H54 (cell line): ENCODE measurements at regions not wholly inside any gene's neighbourhood (a gene's known extent, or its start where the extent isn't known, plus 50 kb on each side); places are given as distances from the start of the nearest gene placed in this dataset.
"Not testable (repeated sequence)": the region's sequence is repeated elsewhere in the genome, so short reads cannot be mapped to it uniquely, and the experiment has no call there.

Experiments used
- DNase-seq: peaks from one replicate; pipeline ENCODE4 v3.0.0; 2011; ENCODE audit warnings: low spot score, mixed read lengths; ENCODE audit not compliant: insufficient read length
- FAIRE-seq: peaks from 3 replicates; lab custom pipeline; 2011; peaks lifted over from hg19 to GRCh38; lab: Jason Lieb, UNC
- POLR2A ChIP-seq: IDR thresholded peaks from 2 replicates; pipeline ENCODE4 v1.6.1; 2011; ENCODE audit warnings: low read depth, mild to moderate bottlenecking, low read length

DNA sequence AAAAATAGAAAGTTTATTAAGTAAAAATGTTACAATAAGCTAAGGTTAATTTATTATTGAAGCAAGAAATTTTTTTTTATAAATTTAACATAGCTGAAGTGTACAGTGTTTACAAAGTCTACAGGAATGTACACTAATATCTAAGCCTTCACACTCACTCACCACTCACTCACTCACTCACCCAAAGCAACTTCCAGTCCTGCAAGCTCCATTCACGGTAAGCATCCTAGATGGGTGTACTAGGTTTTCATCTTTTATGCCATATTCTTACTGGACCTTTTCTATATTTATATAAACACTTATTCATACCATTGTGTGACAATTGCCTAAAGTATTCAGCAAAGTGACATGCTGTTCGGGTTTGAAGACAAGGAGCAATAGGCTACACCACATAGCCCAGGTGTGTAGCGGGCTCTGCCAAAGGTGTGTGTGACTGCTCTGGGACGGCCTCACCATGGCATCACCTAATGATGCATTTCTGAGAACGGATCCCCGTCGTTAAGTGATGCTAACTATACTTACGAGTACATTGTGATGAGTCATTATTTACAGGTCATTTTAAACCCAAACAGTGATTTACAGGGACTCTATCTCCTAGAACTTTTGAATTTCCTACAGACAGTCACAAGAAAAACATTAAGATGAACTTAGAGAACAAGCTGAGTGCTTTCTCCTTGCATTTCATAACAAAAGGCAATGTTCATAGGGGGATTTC, 76.3 kb upstream of the ID2 start:
- DNase-seq (no peak), FAIRE-seq (no peak)
- TF ChIP-seq POLR2A = no peak

GRCh38 chr2:8606226-8606625, 75.6 kb upstream of the ID2 start:
- TF ChIP-seq POLR2A = no peak
- DNase-seq = no peak
- no peak for FAIRE-seq

DNA sequence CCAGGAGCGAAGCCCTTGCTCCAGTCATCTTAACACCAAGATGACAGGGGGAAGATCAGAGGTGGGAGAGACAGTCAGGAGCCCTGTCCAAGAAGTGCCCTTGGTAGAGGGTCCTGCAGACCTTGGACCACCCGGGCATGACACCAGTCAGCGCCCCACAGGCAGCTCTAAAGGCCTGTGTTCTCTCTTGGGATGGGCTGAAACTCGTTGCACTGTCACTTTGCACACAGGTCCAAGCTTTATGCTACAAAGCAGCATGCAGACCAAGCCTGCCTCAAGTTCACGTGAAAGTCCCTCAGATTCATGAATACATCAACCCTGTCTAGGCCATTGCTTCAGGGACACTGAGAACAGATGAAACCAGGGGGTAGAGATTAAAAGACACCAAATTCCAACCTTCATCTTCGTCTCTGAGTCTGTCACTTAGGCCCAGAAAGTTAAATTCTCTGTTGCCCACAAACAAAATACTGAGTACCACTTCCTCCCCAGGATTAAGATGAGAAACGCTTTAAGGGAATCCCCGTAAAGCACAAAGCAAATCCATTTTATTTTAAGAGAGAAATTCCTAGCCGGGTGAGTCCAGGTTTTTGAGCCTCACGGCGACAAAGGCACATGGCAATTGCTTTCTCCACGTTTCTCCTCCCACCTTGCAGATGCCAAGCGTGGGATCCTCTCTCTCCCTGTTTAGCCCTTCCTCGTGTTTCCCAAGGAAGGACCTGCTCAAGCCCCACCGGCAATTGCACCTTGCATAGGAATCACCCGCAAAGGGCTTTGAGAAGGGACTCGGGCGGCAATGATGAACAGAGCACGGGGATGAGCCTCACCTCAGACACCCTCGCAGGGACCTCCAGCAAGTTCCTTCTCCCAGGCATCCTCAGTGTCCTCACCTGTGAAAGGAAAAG, 75.0 kb upstream of the ID2 start:
- DNase-seq (no peak), FAIRE-seq (no peak)
- no peak for TF ChIP-seq POLR2A

- FAIRE-seq (no peak), DNase-seq (no peak)
- TF ChIP-seq POLR2A = no peak
These were observed 74.2 kb upstream of the ID2 start for GRCh38 chr2:8607606-8608005.

- no peak for TF ChIP-seq POLR2A
- DNase-seq (no peak), FAIRE-seq (no peak)
These were observed 73.4 kb upstream of the ID2 start for GRCh38 chr2:8608411-8608954.

GRCh38 chr2:8609357-8609811, 72.5 kb upstream of the ID2 start:
- TF ChIP-seq POLR2A = no peak
- FAIRE-seq (no peak), DNase-seq (no peak)

GRCh38 chr2:8610775-8611174, 71.1 kb upstream of the ID2 start:
- not testable (repeated sequence) for FAIRE-seq, DNase-seq

GRCh38 chr2:8611246-8611645, 70.6 kb upstream of the ID2 start:
- no peak for TF ChIP-seq POLR2A
- no peak for FAIRE-seq
- no peak for DNase-seq

GRCh38 chr2:8611700-8612099, 70.2 kb upstream of the ID2 start:
- DNase-seq = no peak
- no peak for TF ChIP-seq POLR2A
- FAIRE-seq = no peak

DNA sequence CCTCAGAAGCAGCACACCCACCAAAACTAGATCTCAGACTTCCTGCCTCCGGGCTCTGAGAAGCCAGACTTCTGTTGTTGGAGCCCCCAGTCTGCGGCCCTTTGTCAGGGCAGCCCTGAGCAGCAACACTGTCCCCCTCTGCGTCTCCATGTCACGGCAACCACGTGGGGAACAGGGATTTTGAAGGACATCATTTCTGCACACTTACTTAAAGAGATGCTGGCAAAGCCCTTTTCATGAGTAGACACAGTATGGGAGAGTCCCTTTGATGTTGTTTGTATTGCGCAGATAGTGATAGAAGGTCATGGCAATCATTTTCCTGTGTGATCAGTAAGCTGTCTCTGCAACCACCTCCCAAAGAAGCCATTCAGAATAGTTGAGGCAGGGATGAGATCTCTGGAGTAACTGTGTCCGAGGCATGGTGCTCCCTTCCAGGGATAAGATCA, 69.1 kb upstream of the ID2 start:
- DNase-seq (no peak), FAIRE-seq (no peak)
- no peak for TF ChIP-seq POLR2A

- DNase-seq, FAIRE-seq: not testable (repeated sequence)
These were observed 68.5 kb upstream of the ID2 start for GRCh38 chr2:8613207-8613999.

GRCh38 chr2:8614646-8615045, 67.2 kb upstream of the ID2 start:
- no peak for FAIRE-seq
- no peak for DNase-seq
- TF ChIP-seq POLR2A = no peak

- TF ChIP-seq POLR2A = no peak
- DNase-seq (no peak), FAIRE-seq (no peak)
These were observed 66.6 kb upstream of the ID2 start for GRCh38 chr2:8615252-8615575.
